ENCODE measurements at regions not wholly inside any gene's neighbourhood (a gene's known extent, or its start where the extent isn't known, plus 50 kb on each side); places are given as distances from the start of the nearest gene placed in this dataset.

- peaks cover 0 to 20% (median 0%) of the 10 kb centered on the region in 3 donors for H3K9me3 ChIP-seq (ENCODE audit: control extremely low read depth in 1 of 3, control insufficient read depth in 2 of 3, insufficient read depth in 1 of 3, low read length in 2 of 3)
- Mint-ChIP-seq H3K4me1 (no peaks in the 10 kb centered on the region), H3K27me3 (no peaks in the 10 kb centered on the region), H3K4me3 (no peak overlapping the region), H3K27ac (no peak overlapping the region), H3K9me3 (ENCODE audit: insufficient read depth) (peaks cover 10% of the 10 kb centered on the region)
- no peak overlapping the region for H3K9ac ChIP-seq (ENCODE audit: low read length)
- intact Hi-C loops (cut with micrococcal nuclease) = no loop called here
- H3K79me2 ChIP-seq (ENCODE audit: control insufficient read depth, insufficient read depth, low read length) = no peaks in the 10 kb centered on the region
- no peak overlapping the region for H3K27ac ChIP-seq (ENCODE audit: low read length in 2 of 2)
- no peaks in the 10 kb centered on the region for H3K36me3 ChIP-seq (replicated peaks in 1 of 2; ENCODE audit: control extremely low read depth in 1 of 2, control insufficient read depth in 1 of 2, extremely low read depth in 1 of 2, insufficient read depth in 2 of 2, low read length in 1 of 2)
- H2AFZ ChIP-seq (ENCODE audit: insufficient read depth, low read depth, low read length, poor library complexity, severe bottlenecking) = no peak overlapping the region
- DNase-seq (no peak), ATAC-seq (ENCODE audit: low read depth) (no peak)
- no peaks in the 10 kb centered on the region for H3K4me1 ChIP-seq (ENCODE audit: control insufficient read depth in 2 of 2, insufficient read depth in 2 of 2, low read length in 2 of 2)
- CTCF ChIA-PET = no interaction called here
- no peaks in the 10 kb centered on the region for H4K20me1 ChIP-seq (ENCODE audit: control insufficient read depth, insufficient read depth, low read length, poor library complexity, severe bottlenecking)
- H3K4me3 ChIP-seq (ENCODE audit: control extremely low read depth in 1 of 5, extremely low read depth in 1 of 5, insufficient read depth in 1 of 5, low read depth in 2 of 5, low read length in 4 of 5) = no peak overlapping the region
- POLR2A ChIA-PET = no interaction called here
- H3K4me2 ChIP-seq (replicated peaks; ENCODE audit: low read depth, low read length, poor library complexity, severe bottlenecking) = no peak overlapping the region
- 76% methylated on average over 6 of the region's 7 CpGs for WGBS (ENCODE audit: insufficient coverage)
- H3K27me3 ChIP-seq (replicated peaks in 1 of 4; ENCODE audit: control extremely low read depth in 1 of 4, control insufficient read depth in 3 of 4, insufficient read depth in 4 of 4, low read length in 3 of 4) = no peaks in the 10 kb centered on the region
- TF ChIP-seq CTCF (IDR thresholded peaks at IDR 0.05) = no peak
- no peak for TF ChIP-seq EZH2 (IDR thresholded peaks at IDR 0.05; ENCODE audit: borderline replicate concordance, insufficient read depth, low read depth, low read length, poor library complexity, severe bottlenecking)
Observed at GRCh38 chr5:2887481-2888348, 136.2 kb upstream of the IRX2 start.

- Histone ChIP-seq H3K27ac (ENCODE audit: low read length in 2 of 2) (no peak overlapping the region), H3K4me1 (ENCODE audit: control insufficient read depth in 2 of 2, insufficient read depth in 2 of 2, low read length in 2 of 2) (no peaks in the 10 kb centered on the region), H2AFZ (ENCODE audit: insufficient read depth, low read depth, low read length, poor library complexity, severe bottlenecking) (no peak overlapping the region), H3K9me3 (ENCODE audit: control extremely low read depth in 1 of 3, control insufficient read depth in 2 of 3, insufficient read depth in 1 of 3, low read length in 2 of 3) (peaks cover 0 to 15% (median 0%) of the 10 kb centered on the region in 3 donors), H3K79me2 (ENCODE audit: control insufficient read depth, insufficient read depth, low read length) (no peaks in the 10 kb centered on the region), H3K4me3 (ENCODE audit: control extremely low read depth in 1 of 5, extremely low read depth in 1 of 5, insufficient read depth in 1 of 5, low read depth in 2 of 5, low read length in 4 of 5) (no peak overlapping the region), H3K36me3 (replicated peaks in 1 of 2; ENCODE audit: control extremely low read depth in 1 of 2, control insufficient read depth in 1 of 2, extremely low read depth in 1 of 2, insufficient read depth in 2 of 2, low read length in 1 of 2) (no peaks in the 10 kb centered on the region), H4K20me1 (ENCODE audit: control insufficient read depth, insufficient read depth, low read length, poor library complexity, severe bottlenecking) (no peaks in the 10 kb centered on the region), H3K4me2 (replicated peaks; ENCODE audit: low read depth, low read length, poor library complexity, severe bottlenecking) (no peak overlapping the region), H3K27me3 (replicated peaks in 1 of 4; ENCODE audit: control extremely low read depth in 1 of 4, control insufficient read depth in 3 of 4, insufficient read depth in 4 of 4, low read length in 3 of 4) (no peaks in the 10 kb centered on the region), H3K9ac (ENCODE audit: low read length) (no peak overlapping the region)
- no peak overlapping the region for H3K27ac Mint-ChIP-seq
- 100% methylated on average over 2 of the region's 3 CpGs for WGBS (ENCODE audit: insufficient coverage)
- no peaks in the 10 kb centered on the region for H3K4me1 Mint-ChIP-seq
- no peak for TF ChIP-seq EZH2 (IDR thresholded peaks at IDR 0.05; ENCODE audit: borderline replicate concordance, insufficient read depth, low read depth, low read length, poor library complexity, severe bottlenecking)
- no peak for TF ChIP-seq CTCF (IDR thresholded peaks at IDR 0.05)
- H3K4me3 Mint-ChIP-seq = no peak overlapping the region
- peaks cover 8% of the 10 kb centered on the region for H3K9me3 Mint-ChIP-seq (ENCODE audit: insufficient read depth)
- ChIA-PET CTCF (no interaction called here), POLR2A (no interaction called here)
- intact Hi-C loops (cut with micrococcal nuclease) = no loop called here
- DNase-seq (no peak), ATAC-seq (ENCODE audit: low read depth) (no peak)
- no peaks in the 10 kb centered on the region for H3K27me3 Mint-ChIP-seq
Observed at GRCh38 chr5:2886531-2886930, 135.1 kb upstream of the IRX2 start.
